Activated naive CD8-positive, alpha-beta T cell treated with anti-CD3 and anti-CD28 coated beads, Interleukin-2, amount 50 U/mL, for 24 hours (primary cell): ENCODE measurements at regions not wholly inside any gene's neighbourhood (a gene's known extent, or its start where the extent isn't known, plus 50 kb on each side); places are given as distances from the start of the nearest gene placed in this dataset.
A peak's percentile ranks its signal among the peaks of the same experiment; 100 is the strongest.

ENCODE experiments used
- ATAC-seq: fragments of 150-1000 bp; cut with Tn5 transposase; one replicate; pipeline ENCODE4 v1.10.0; 2021
- DNase-seq: peaks from one replicate; pipeline ENCODE4 v3.0.0; 2021
- H3K27ac Mint-ChIP-seq: one replicate; pipeline ENCODE4 v1.8.0; 2021; ENCODE audit warnings: mild to moderate bottlenecking, mixed read lengths
- H3K27me3 Mint-ChIP-seq: one replicate; pipeline ENCODE4 v1.8.0; 2021; ENCODE audit warnings: mixed read lengths
- H3K36me3 Mint-ChIP-seq: one replicate; pipeline ENCODE4 v1.8.0; 2021; ENCODE audit warnings: low read depth, mixed read lengths
- H3K4me1 Mint-ChIP-seq: one replicate; pipeline ENCODE4 v1.8.0; 2021; ENCODE audit warnings: mixed read lengths
- H3K4me3 Mint-ChIP-seq: one replicate; pipeline ENCODE4 v1.8.0; 2021; ENCODE audit warnings: mild to moderate bottlenecking, moderate library complexity, mixed read lengths
- H3K9me3 Mint-ChIP-seq: one replicate; pipeline ENCODE4 v1.8.0; 2021; ENCODE audit warnings: mixed read lengths

DNA sequence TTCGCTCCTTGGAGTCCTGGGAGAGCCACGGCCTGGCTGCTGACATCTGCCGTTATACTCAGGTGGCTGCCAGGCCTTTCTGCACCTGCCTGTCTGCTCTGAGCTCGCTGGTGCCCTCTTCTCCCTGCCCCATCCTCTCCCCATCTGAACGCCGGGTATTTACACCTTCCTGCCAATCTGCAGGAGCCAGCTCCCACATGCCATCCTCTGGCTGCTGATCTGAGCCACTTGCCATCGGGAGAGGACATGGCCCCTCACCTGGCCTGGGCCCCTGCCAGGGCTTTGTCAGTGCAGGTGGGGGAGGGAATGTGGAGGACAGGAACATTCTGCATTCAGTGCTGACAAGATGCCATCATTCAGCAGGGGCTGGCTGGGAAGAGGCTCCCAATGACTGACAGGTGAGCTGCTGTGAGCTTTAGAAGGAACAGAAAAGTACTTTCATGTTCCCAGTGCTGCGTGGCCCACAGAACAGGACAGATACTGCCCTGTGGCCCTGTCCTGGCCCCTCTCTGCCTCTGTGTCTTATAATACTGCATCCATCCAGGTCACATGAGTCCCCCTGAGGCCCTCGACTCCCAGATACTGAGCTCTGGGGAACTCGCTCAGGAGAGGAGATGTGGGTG lies 96.3 kb upstream of the ZNF469 start:
- H3K4me3 Mint-ChIP-seq, result no peak overlapping the region
- H3K4me1 Mint-ChIP-seq, result no peaks in the 10 kb centered on the region
- H3K27ac Mint-ChIP-seq, result no peak overlapping the region
- ATAC-seq, result no peak
- no peaks in the 10 kb centered on the region for H3K9me3 Mint-ChIP-seq
- no peak for DNase-seq
- H3K36me3 Mint-ChIP-seq, result peaks cover 6% of the 10 kb centered on the region
- H3K27me3 Mint-ChIP-seq, result peaks cover 6% of the 10 kb centered on the region

GRCh38 chr16:88287219-88287618 lies 95.5 kb upstream of the ZNF469 start:
- peaks cover 6% of the 10 kb centered on the region for H3K36me3 Mint-ChIP-seq
- ATAC-seq (no peak), DNase-seq (peak; percentile 34)
- peaks cover 7% of the 10 kb centered on the region for H3K27me3 Mint-ChIP-seq
- H3K27ac Mint-ChIP-seq, result no peak overlapping the region
- H3K4me1 Mint-ChIP-seq, result no peaks in the 10 kb centered on the region
- no peak overlapping the region for H3K4me3 Mint-ChIP-seq
- no peaks in the 10 kb centered on the region for H3K9me3 Mint-ChIP-seq

- H3K9me3 Mint-ChIP-seq, result no peaks in the 10 kb centered on the region
- H3K4me3 Mint-ChIP-seq, result no peak overlapping the region
- H3K36me3 Mint-ChIP-seq, result peaks cover 6% of the 10 kb centered on the region
- DNase-seq (no peak), ATAC-seq (no peak)
- peaks cover 11% of the 10 kb centered on the region for H3K27me3 Mint-ChIP-seq
- no peak overlapping the region for H3K27ac Mint-ChIP-seq
- H3K4me1 Mint-ChIP-seq, result no peaks in the 10 kb centered on the region
Measured at GRCh38 chr16:88288303-88288702, 94.5 kb upstream of the ZNF469 start.

GRCh38 chr16:88289001-88289400 lies 93.8 kb upstream of the ZNF469 start:
- no peak overlapping the region for H3K27ac Mint-ChIP-seq
- no peak for DNase-seq
- peaks cover 11% of the 10 kb centered on the region for H3K27me3 Mint-ChIP-seq

GRCh38 chr16:88289561-88289960 lies 93.2 kb upstream of the ZNF469 start:
- H3K4me1 Mint-ChIP-seq, result no peaks in the 10 kb centered on the region
- no peak overlapping the region for H3K4me3 Mint-ChIP-seq
- no peak for ATAC-seq
- no peak overlapping the region for H3K27ac Mint-ChIP-seq
- peaks cover 6% of the 10 kb centered on the region for H3K36me3 Mint-ChIP-seq
- peaks cover 11% of the 10 kb centered on the region for H3K27me3 Mint-ChIP-seq
- DNase-seq, result no peak
- no peaks in the 10 kb centered on the region for H3K9me3 Mint-ChIP-seq

More at GRCh38 chr16:88289001-88289400, 93.8 kb upstream of the ZNF469 start:
- Mint-ChIP-seq H3K36me3 (peaks cover 6% of the 10 kb centered on the region), H3K4me3 (no peak overlapping the region), H3K9me3 (no peaks in the 10 kb centered on the region), H3K4me1 (no peaks in the 10 kb centered on the region)
- no peak for ATAC-seq

DNA sequence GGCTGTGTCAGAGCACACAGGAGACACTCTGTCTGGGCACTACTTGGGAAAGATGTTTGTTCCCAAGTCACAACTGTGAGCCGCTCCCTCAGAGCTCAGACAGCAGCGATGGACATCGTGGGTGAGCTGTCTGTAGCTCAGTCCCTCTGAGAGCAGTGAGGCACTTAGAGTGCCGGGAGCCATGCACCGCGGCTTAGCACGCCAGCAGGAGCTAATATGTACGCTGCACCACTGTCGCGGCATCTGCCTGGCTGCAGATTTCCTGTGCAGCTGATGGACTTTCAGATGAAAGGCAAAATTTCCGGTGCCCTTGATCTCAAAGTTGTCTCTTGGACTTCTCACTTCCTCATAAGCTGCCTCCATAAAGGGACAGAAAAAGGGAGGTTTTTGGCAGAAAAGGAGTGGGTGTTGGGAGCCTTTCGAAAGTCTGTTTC lies 92.8 kb upstream of the ZNF469 start:
- no peaks in the 10 kb centered on the region for H3K4me1 Mint-ChIP-seq
- peaks cover 6% of the 10 kb centered on the region for H3K36me3 Mint-ChIP-seq
- H3K27ac Mint-ChIP-seq, result no peak overlapping the region
- H3K4me3 Mint-ChIP-seq, result no peak overlapping the region
- H3K27me3 Mint-ChIP-seq, result peaks cover 11% of the 10 kb centered on the region
- no peak for ATAC-seq
- no peak for DNase-seq
- H3K9me3 Mint-ChIP-seq, result no peaks in the 10 kb centered on the region

DNA sequence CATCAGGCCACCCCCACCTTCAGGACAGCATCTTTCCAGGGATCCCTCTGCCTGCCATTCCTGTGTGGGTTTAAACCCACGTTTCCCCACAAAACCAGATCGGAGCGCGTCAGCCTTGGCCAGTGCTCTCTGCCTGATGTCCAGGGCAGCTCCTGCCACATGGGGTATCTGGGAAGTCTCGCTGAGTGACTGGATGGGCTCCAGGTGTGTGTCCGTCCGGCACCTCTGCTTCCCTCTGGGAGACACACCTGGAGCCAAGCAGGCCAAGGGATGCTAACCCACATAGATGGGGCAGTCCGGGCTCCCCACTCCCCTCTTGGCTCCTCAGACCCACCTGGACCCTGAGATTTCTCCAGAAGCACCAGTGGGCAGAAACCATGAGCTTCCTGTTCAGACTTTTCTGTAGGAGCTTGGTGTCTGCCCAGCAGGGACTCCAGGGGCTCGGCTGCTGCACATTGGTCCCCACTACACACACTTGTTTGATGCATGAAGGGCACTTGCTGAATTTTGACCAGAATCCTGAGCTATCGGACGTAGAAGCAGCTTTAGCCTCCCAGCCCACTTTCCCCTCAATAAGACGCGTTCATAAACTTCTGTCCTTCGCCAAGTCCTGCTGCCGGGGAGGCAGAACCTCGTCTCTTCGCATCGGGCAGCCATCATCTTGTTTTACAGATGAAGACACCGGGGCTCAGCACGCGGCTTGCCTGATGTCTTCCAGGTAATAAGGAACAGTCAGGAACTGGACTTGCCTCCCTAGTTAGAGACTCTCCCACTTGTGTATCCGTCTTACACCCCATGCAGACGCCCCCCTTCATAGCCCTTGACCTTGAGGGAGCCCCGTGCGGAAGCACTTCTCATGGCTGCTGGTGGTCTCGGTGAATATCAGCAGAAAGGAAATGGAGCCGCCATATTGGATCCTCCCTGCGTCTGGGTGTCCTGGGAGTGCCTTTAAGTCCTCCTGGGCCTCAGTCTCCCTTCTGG lies 91.6 kb upstream of the ZNF469 start:
- no peaks in the 10 kb centered on the region for H3K9me3 Mint-ChIP-seq
- H3K4me3 Mint-ChIP-seq, result no peak overlapping the region
- no peak overlapping the region for H3K27ac Mint-ChIP-seq
- no peaks in the 10 kb centered on the region for H3K4me1 Mint-ChIP-seq
- H3K27me3 Mint-ChIP-seq, result peaks cover 11% of the 10 kb centered on the region
- no peak for ATAC-seq
- DNase-seq, result no peak
- H3K36me3 Mint-ChIP-seq, result peaks cover 6% of the 10 kb centered on the region

DNA sequence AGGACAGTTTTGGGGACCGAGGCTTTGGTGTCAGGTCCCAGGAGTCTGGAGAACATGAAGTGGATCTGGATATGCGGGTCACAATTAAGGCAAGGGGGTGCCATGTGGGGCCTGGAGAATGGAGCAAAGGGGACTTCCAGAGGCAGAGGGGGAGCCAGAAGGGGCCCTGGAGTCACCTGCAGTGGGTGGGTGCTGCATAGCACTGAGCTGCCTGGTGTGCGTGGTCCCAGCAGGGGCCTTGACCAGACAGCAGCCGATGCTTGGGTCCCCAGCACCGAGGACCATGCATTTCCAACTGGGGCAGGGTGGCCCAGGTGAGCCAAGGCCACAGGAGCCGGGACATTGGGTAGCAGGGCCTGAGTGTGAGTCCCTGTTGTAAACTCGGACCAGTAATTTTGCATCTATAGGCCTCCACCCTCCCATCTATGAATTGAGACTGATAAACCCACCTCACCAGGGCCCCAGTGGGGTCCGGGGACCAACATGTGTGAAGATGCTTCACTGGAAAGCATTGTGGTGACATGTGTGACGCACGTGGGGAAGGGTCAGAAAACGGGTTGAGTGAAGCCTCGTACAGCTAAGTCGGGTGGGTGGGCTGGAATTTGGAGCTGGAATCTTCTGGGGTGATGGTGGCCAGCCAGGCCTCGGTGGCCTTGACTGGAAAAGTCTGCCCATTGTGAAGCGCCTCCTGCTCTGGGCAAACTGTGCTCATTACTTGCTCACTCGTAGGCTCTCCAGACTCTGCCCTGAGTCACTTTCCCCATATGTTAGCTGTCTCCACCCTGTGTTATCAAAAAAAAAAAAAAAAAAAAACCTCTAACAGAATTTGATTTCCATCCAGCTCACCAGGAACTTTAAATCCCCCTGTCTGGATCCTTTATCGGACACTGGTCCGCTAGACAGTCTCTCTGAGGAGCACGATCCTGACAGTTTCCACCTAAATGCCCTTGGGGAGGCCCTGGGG lies 90.5 kb upstream of the ZNF469 start:
- Mint-ChIP-seq H3K4me3 (no peak overlapping the region), H3K36me3 (peaks cover under 1% of the 10 kb centered on the region), H3K27ac (no peak overlapping the region), H3K27me3 (peaks cover 15% of the 10 kb centered on the region), H3K4me1 (no peaks in the 10 kb centered on the region), H3K9me3 (no peaks in the 10 kb centered on the region)
- DNase-seq (no peak), ATAC-seq (no peak)

- no peak for DNase-seq
- H3K4me1 Mint-ChIP-seq, result no peaks in the 10 kb centered on the region
- H3K4me3 Mint-ChIP-seq, result no peak overlapping the region
- peaks cover 15% of the 10 kb centered on the region for H3K27me3 Mint-ChIP-seq
- ATAC-seq, result no peak
- H3K36me3 Mint-ChIP-seq, result no peaks in the 10 kb centered on the region
- no peak overlapping the region for H3K27ac Mint-ChIP-seq
- no peaks in the 10 kb centered on the region for H3K9me3 Mint-ChIP-seq
Measured at GRCh38 chr16:88293097-88293496, 89.7 kb upstream of the ZNF469 start.

DNA sequence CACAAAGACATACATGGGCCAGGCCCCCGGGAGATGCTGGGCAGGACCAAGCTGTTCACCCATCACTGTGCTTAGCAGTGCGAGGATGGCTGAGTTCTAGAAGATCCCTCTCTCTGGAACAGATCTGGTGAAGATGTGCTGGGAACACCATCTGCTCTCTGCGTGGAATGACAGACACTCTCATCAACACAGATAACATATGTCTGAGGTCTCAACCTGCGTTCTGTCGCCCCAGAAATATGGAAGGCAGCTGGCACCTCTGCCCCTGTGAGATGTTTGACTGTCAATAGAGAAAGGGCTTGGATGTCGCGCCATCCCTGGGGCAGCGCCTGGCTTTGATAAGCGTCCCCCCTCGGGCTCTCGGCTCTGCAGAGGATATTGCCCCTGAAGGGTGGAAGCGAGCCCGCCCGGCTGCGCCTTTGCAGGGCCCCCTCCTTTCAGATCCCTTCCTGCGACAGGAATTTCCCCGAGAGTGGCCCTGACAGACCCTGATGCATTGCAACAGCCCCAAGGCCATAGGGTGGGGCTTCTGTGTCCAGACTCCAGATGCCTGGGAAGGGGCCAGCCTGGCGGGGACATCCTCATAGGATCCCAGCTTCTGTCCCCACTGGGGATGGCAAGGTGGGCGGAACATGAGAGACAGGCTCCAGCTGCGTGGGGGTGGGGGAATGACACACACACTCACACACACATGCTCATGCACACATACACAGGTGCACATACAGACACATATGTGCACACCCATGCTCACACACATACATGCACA lies 86.9 kb upstream of the ZNF469 start:
- H3K27me3 Mint-ChIP-seq, result peaks cover 12% of the 10 kb centered on the region
- H3K4me3 Mint-ChIP-seq, result no peak overlapping the region
- no peaks in the 10 kb centered on the region for H3K36me3 Mint-ChIP-seq
- ATAC-seq, result no peak
- H3K27ac Mint-ChIP-seq, result no peak overlapping the region
- DNase-seq, result no peak
- H3K9me3 Mint-ChIP-seq, result no peaks in the 10 kb centered on the region
- no peaks in the 10 kb centered on the region for H3K4me1 Mint-ChIP-seq

GRCh38 chr16:88296437-88297177 lies 86.2 kb upstream of the ZNF469 start:
- H3K36me3 Mint-ChIP-seq, result no peaks in the 10 kb centered on the region
- H3K9me3 Mint-ChIP-seq, result no peaks in the 10 kb centered on the region
- H3K27me3 Mint-ChIP-seq, result peaks cover 8% of the 10 kb centered on the region
- ATAC-seq (no peak), DNase-seq (no peak)
- H3K27ac Mint-ChIP-seq, result no peak overlapping the region
- H3K4me1 Mint-ChIP-seq, result no peaks in the 10 kb centered on the region
- no peak overlapping the region for H3K4me3 Mint-ChIP-seq

- DNase-seq (no peak), ATAC-seq (no peak)
- no peak overlapping the region for H3K4me3 Mint-ChIP-seq
- H3K27me3 Mint-ChIP-seq, result peaks cover 8% of the 10 kb centered on the region
- no peaks in the 10 kb centered on the region for H3K9me3 Mint-ChIP-seq
- H3K4me1 Mint-ChIP-seq, result no peaks in the 10 kb centered on the region
- H3K27ac Mint-ChIP-seq, result no peak overlapping the region
- no peaks in the 10 kb centered on the region for H3K36me3 Mint-ChIP-seq
Measured at GRCh38 chr16:88297178-88297720, 85.5 kb upstream of the ZNF469 start.

- Mint-ChIP-seq H3K36me3 (no peaks in the 10 kb centered on the region), H3K4me1 (no peaks in the 10 kb centered on the region), H3K9me3 (no peaks in the 10 kb centered on the region), H3K4me3 (no peak overlapping the region), H3K27me3 (peaks cover 4% of the 10 kb centered on the region), H3K27ac (no peak overlapping the region)
- DNase-seq (no peak), ATAC-seq (no peak)
Measured at GRCh38 chr16:88298181-88298832, 84.5 kb upstream of the ZNF469 start.
